ENCODE measurements at regions not wholly inside any gene's neighbourhood (a gene's known extent, or its start where the extent isn't known, plus 50 kb on each side); places are given as distances from the start of the nearest gene placed in this dataset.

GRCh38 chr4:81746773-81747172 lies 275.1 kb upstream of the RASGEF1B start:
- CTCF ChIA-PET (ENCODE audit: partially characterized antibody): interaction anchor here (0.6 kb wide), 1 partner anchor 882 kb away, joined by 3 read pairs; no protein-coding TSS in a partner anchor
- WGBS, 2 experiments (ENCODE audit: extremely low coverage in 1 of 2, insufficient coverage in 1 of 2, insufficient read length in 1 of 2, insufficient replicate concordance in 2 of 2, low coverage in 1 of 2, low lambda C conversion rate in 2 of 2, missing lambda C conversion rate in 1 of 2): 93% methylated on average over 1 of the region's 1 CpG; no CpG with 5 or more reads in 1 of the 2 experiments
- no peak overlapping the region for H3K4me2 ChIP-seq (ENCODE audit: insufficient read depth in 1 of 2, low read depth in 2 of 2, low read length in 2 of 2)

More at GRCh38 chr4:81746773-81747172, 275.1 kb upstream of the RASGEF1B start:
- POLR2A ChIA-PET (ENCODE audit: partially characterized antibody): no interaction called here
- Histone ChIP-seq H3K4me3 (ENCODE audit: extremely low read depth in 1 of 4, insufficient read depth in 2 of 4, low read depth in 3 of 4, low read length in 4 of 4) (no peak overlapping the region), H2BK120ac (replicated peaks; ENCODE audit: low read depth, low read length) (no peak overlapping the region), H3K23me2 (ENCODE audit: low read depth, low read length) (no peaks in the 10 kb centered on the region), H3K27ac (ENCODE audit: low read depth, low read length) (no peak overlapping the region), H3K14ac (ENCODE audit: insufficient read length) (no peak overlapping the region), H4K20me1 (replicated peaks in 1 of 2; ENCODE audit: control insufficient read depth in 1 of 2, insufficient read depth in 2 of 2, low read length in 2 of 2) (no peaks in the 10 kb centered on the region), H3K79me2 (ENCODE audit: control insufficient read depth in 1 of 2, insufficient read depth in 2 of 2, low read length in 2 of 2) (no peaks in the 10 kb centered on the region), H3K79me1 (ENCODE audit: low read depth, low read length) (no peaks in the 10 kb centered on the region), H4K91ac (replicated peaks; ENCODE audit: insufficient read length, low read length) (no peak overlapping the region), H4K8ac (ENCODE audit: extremely low read depth, insufficient read depth, low read length) (no peak overlapping the region), H3K4me1 (replicated peaks in 1 of 4; ENCODE audit: control insufficient read depth in 3 of 4, insufficient read depth in 4 of 4, low read length in 3 of 4) (no peaks in the 10 kb centered on the region), H3K56ac (replicated peaks; ENCODE audit: insufficient read length, low read depth, low read length) (no peak overlapping the region), H2BK12ac (ENCODE audit: low read depth, low read length) (no peak overlapping the region), H3K27me3 (replicated peaks in 1 of 4; ENCODE audit: control insufficient read depth in 3 of 4, extremely low read depth in 1 of 4, insufficient read depth in 3 of 4, low read length in 3 of 4) (no peaks in the 10 kb centered on the region), H3K23ac (ENCODE audit: insufficient read length) (no peak overlapping the region), H3K36me3 (ENCODE audit: control insufficient read depth in 2 of 4, insufficient read depth in 4 of 4, low read length in 3 of 4) (no peaks in the 10 kb centered on the region), H3K18ac (ENCODE audit: extremely low read depth, low read length) (no peak overlapping the region), H2AK5ac (ENCODE audit: low read depth, low read length) (no peak overlapping the region), H2BK15ac (ENCODE audit: low read length) (no peak overlapping the region), H2BK20ac (ENCODE audit: low read length) (no peak overlapping the region), H3K9me3 (ENCODE audit: insufficient read depth in 2 of 2, low read depth in 1 of 2, low read length in 1 of 2) (no peaks in the 10 kb centered on the region), H2BK5ac (ENCODE audit: low read depth, low read length) (no peak overlapping the region), H3K4ac (replicated peaks; ENCODE audit: insufficient read length, low read depth, low read length) (no peak overlapping the region), H4K5ac (ENCODE audit: insufficient read length, low read depth, low read length) (no peak overlapping the region), H2AFZ (ENCODE audit: low read length) (no peak overlapping the region), H3K9ac (replicated peaks in 1 of 4; ENCODE audit: extremely low read depth in 1 of 4, low read depth in 3 of 4, low read length in 3 of 4) (no peak overlapping the region)
- FAIRE-seq (no peak), DNase-seq (ENCODE audit: low read depth in 1 of 2, low spot score in 2 of 2) (no peak)
- TF ChIP-seq SIN3A (conservative IDR thresholded peaks at IDR 0.05 in 1 of 2, IDR thresholded peaks at IDR 0.05 in 1 of 2; ENCODE audit: low read depth in 1 of 2, low read length in 2 of 2): no peak
- no peak for TF ChIP-seq RAD21 (IDR thresholded peaks at IDR 0.05 in 1 of 2, conservative IDR thresholded peaks at IDR 0.05 in 1 of 2; ENCODE audit: low read depth in 2 of 2, low read length in 2 of 2)
- no peak for TF ChIP-seq SP4 (IDR thresholded peaks at IDR 0.05; ENCODE audit: low read length)

Data from H1 (cell line).